ENCODE measurements at regions not wholly inside any gene's neighbourhood (a gene's known extent, or its start where the extent isn't known, plus 50 kb on each side); places are given as distances from the start of the nearest gene placed in this dataset.
"Not testable (repeated sequence)": the region's sequence is repeated elsewhere in the genome, so short reads cannot be mapped to it uniquely, and the experiment has no call there.

DNA sequence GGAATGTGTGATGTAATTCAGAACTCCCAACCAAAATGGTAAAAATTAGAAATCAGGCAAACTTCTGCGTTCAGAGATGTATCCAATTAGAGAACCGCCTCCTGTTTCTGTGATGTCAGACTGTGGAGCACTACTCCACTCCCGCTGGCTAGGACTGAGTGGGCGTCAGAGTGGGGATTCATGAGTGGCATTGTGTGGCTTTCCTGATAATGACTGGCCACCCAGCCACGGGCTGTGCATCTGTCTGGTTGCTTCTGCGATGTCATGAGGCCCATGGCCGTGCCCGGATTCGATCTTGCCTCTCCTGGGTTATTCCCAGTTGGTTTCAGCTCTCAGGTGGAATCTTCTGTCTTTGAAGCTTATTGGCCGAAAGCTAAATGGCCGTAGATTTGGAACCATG, 87.1 kb upstream of the KCNA1 start:
- DNase-seq = no peak
- H3K4me1 Mint-ChIP-seq = peaks cover 55 to 85% of the 10 kb centered on the region in 2 donors
- H3K27ac Mint-ChIP-seq = no peak overlapping the region

GRCh38 chr12:4824380-4824779, 85.3 kb upstream of the KCNA1 start:
- Mint-ChIP-seq H3K27ac (peak overlapping the region; percentile 9), H3K27me3 (peaks cover 0 to 1% of the 10 kb centered on the region in 2 donors), H3K4me3 (no peak overlapping the region)

More for the DNA sequence above, 87.1 kb upstream of the KCNA1 start:
- no peak for ATAC-seq (replicated peaks)
- H3K27me3 Mint-ChIP-seq = peaks cover 0 to 3% of the 10 kb centered on the region in 2 donors
- no peak overlapping the region for H3K4me3 Mint-ChIP-seq
- peaks cover 3% of the 10 kb centered on the region in 2 donors for H3K36me3 Mint-ChIP-seq
- no peaks in the 10 kb centered on the region for H3K9me3 Mint-ChIP-seq

DNA sequence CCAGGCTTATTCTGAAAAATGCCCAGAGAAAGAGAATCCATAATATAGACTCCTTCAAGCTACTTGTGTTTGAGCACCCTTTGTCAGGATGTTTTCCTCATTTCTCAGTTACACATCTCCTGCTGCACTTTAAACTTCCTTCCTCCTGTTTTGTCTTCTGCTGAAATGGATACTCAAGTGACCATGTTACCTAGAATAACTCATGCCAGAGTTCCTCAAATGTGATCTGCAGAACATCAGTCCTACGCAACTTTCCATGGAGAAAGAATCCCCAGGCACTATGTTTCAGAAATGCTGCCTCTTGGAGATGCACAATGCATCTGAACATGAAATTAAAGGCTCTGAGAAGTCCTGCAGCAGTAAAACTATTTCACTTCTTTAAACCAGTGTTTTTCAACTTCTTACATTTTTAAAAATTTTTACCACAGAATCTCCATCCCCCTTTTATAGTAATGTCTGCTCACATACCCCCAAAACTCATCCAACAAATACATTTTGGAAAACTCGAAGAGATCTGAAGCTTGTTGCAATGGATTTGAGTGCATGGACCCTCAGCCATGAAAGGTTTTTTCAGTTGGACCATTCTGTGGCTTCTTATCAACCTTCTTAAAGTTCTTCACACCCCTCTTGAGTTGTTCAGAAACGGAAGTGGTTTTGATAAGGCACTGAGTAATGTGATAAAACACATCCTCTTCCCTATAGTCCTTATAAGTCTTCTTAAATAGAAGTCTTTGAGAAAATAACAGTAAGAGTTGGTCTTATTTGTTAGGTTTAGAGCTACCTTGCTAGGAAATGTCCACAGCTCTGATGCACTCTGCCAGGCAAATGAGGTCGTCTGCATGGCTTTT, 84.5 kb upstream of the KCNA1 start:
- Mint-ChIP-seq H3K4me3 (no peak overlapping the region), H3K27ac (no peak overlapping the region), H3K36me3 (peaks cover 3% of the 10 kb centered on the region in 2 donors), H3K27me3 (no peaks in the 10 kb centered on the region), H3K4me1 (peaks cover 63 to 88% of the 10 kb centered on the region in 2 donors), H3K9me3 (no peaks in the 10 kb centered on the region)
- no peak for ATAC-seq (replicated peaks)
- no peak for DNase-seq

More at GRCh38 chr12:4824380-4824779, 85.3 kb upstream of the KCNA1 start:
- Mint-ChIP-seq H3K4me1 (peaks cover 62 to 88% of the 10 kb centered on the region in 2 donors), H3K36me3 (peaks cover 3% of the 10 kb centered on the region in 2 donors), H3K9me3 (no peaks in the 10 kb centered on the region)
- no peak for ATAC-seq (replicated peaks)
- DNase-seq = no peak

GRCh38 chr12:4826909-4827308, 82.8 kb upstream of the KCNA1 start:
- peak overlapping the region; percentile 9 for H3K27ac Mint-ChIP-seq

DNA sequence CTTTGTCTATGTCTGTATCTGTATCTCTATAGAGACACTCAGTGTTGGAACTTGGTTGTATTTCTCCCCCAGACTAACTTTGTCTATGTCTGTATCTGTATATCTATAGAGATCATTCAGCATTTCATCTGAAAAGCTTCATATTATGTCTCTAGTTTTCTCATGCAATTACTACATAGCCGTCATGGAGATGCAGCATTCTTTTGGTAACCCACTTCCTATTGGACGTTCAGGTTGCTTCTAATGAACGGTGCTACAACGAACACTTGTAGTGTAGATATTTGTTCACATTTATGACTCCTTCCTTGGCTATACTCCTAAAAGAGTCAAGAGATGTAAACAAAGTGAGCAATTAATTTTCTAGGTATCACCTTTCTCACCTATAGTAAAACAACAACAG, 81.5 kb upstream of the KCNA1 start:
- peaks cover under 1 to 1% of the 10 kb centered on the region in 2 donors for H3K9me3 Mint-ChIP-seq
- H3K27ac Mint-ChIP-seq = no peak overlapping the region
- peaks cover 69 to 91% of the 10 kb centered on the region in 2 donors for H3K4me1 Mint-ChIP-seq
- no peaks in the 10 kb centered on the region for H3K27me3 Mint-ChIP-seq
- peak overlapping the region; percentile 77 to 83 for H3K4me3 Mint-ChIP-seq
- no peak for ATAC-seq (replicated peaks)
- peaks cover 2 to 4% of the 10 kb centered on the region in 2 donors for H3K36me3 Mint-ChIP-seq
- no peak for DNase-seq

More at GRCh38 chr12:4826909-4827308, 82.8 kb upstream of the KCNA1 start:
- ATAC-seq (replicated peaks) (no peak), DNase-seq (no peak)
- Mint-ChIP-seq H3K4me3 (no peak overlapping the region), H3K4me1 (peaks cover 66 to 88% of the 10 kb centered on the region in 2 donors), H3K27me3 (no peaks in the 10 kb centered on the region), H3K36me3 (peaks cover 3% of the 10 kb centered on the region in 2 donors), H3K9me3 (no peaks in the 10 kb centered on the region)

- peaks cover 68 to 85% of the 10 kb centered on the region in 2 donors for H3K4me1 Mint-ChIP-seq
- peak; percentile 95 for ATAC-seq (replicated peaks)
- peak overlapping the region; percentile 77 to 83 for H3K4me3 Mint-ChIP-seq
- DNase-seq = peak; percentile 29
- no peaks in the 10 kb centered on the region for H3K27me3 Mint-ChIP-seq
- peak overlapping the region; percentile 94 for H3K27ac Mint-ChIP-seq
- peaks cover 4 to 7% of the 10 kb centered on the region in 2 donors for H3K36me3 Mint-ChIP-seq
- H3K9me3 Mint-ChIP-seq = peaks cover 2 to 4% of the 10 kb centered on the region in 2 donors
Measured at GRCh38 chr12:4829161-4829792, 80.4 kb upstream of the KCNA1 start.

- H3K4me3 Mint-ChIP-seq = peak overlapping the region; percentile 77 to 83
- H3K36me3 Mint-ChIP-seq = peaks cover 4 to 7% of the 10 kb centered on the region in 2 donors
- peak overlapping the region; percentile 94 for H3K27ac Mint-ChIP-seq
- H3K9me3 Mint-ChIP-seq = peaks cover 2 to 4% of the 10 kb centered on the region in 2 donors
- H3K27me3 Mint-ChIP-seq = no peaks in the 10 kb centered on the region
- ATAC-seq (replicated peaks) (peak; percentile 32 to 43), DNase-seq (no peak)
- H3K4me1 Mint-ChIP-seq = peaks cover 63 to 80% of the 10 kb centered on the region in 2 donors
Measured at GRCh38 chr12:4829793-4830162, 79.9 kb upstream of the KCNA1 start.

- peaks cover 57 to 76% of the 10 kb centered on the region in 2 donors for H3K4me1 Mint-ChIP-seq
- peaks cover 5 to 7% of the 10 kb centered on the region in 2 donors for H3K36me3 Mint-ChIP-seq
- DNase-seq = no peak
- peak overlapping the region; percentile 94 for H3K27ac Mint-ChIP-seq
- H3K4me3 Mint-ChIP-seq = peak overlapping the region; percentile 77 to 83
- H3K27me3 Mint-ChIP-seq = no peaks in the 10 kb centered on the region
- peaks cover 4% of the 10 kb centered on the region in 2 donors for H3K9me3 Mint-ChIP-seq
- no peak for ATAC-seq (replicated peaks)
Measured at GRCh38 chr12:4830556-4831210, 79.0 kb upstream of the KCNA1 start.

- H3K27ac Mint-ChIP-seq = peak overlapping the region; percentile 14
- no peak for ATAC-seq (replicated peaks)
- H3K36me3 Mint-ChIP-seq = peaks cover 5 to 7% of the 10 kb centered on the region in 2 donors
- peaks cover 4% of the 10 kb centered on the region in 2 donors for H3K9me3 Mint-ChIP-seq
- H3K4me3 Mint-ChIP-seq = no peak overlapping the region
- no peaks in the 10 kb centered on the region for H3K27me3 Mint-ChIP-seq
- H3K4me1 Mint-ChIP-seq = peaks cover 42 to 53% of the 10 kb centered on the region in 2 donors
- no peak for DNase-seq
Measured at GRCh38 chr12:4833053-4833452, 76.7 kb upstream of the KCNA1 start.

DNA sequence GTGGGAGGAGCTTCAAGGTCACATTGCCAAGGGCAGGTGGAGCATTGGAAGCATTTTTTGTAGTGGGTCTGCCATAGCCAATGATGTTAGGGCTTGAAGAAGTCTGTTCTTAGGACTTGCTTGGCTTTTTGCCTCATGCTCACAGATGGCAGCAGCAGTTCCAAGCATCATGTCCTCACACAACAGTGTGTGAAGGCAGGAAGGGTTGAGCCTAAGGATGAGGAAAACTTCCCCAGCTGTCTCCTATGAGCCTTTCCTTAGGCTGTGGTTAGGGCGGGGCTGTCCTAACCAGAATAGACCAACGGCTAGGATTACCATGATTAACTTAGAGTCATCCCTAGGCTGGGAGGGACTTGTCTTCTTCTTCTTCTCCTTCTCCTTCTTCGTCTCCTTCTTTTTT, 76.2 kb upstream of the KCNA1 start:
- no peak overlapping the region for H3K4me3 Mint-ChIP-seq
- H3K27me3 Mint-ChIP-seq = no peaks in the 10 kb centered on the region
- ATAC-seq (replicated peaks) = no peak
- H3K4me1 Mint-ChIP-seq = peaks cover 37 to 48% of the 10 kb centered on the region in 2 donors
- peak overlapping the region; percentile 14 for H3K27ac Mint-ChIP-seq
- peaks cover 5 to 7% of the 10 kb centered on the region in 2 donors for H3K36me3 Mint-ChIP-seq
- H3K9me3 Mint-ChIP-seq = peaks cover 4% of the 10 kb centered on the region in 2 donors
- DNase-seq = no peak

- Mint-ChIP-seq H3K4me3 (peak overlapping the region; percentile 41 to 49), H3K36me3 (peaks cover 23 to 29% of the 10 kb centered on the region in 2 donors), H3K27ac (peak overlapping the region; percentile 81), H3K9me3 (peaks cover 19 to 22% of the 10 kb centered on the region in 2 donors), H3K4me1 (peaks cover 16 to 24% of the 10 kb centered on the region in 2 donors)
- not testable (repeated sequence) for H3K27me3 Mint-ChIP-seq
- peak; percentile 94 to 97 for ATAC-seq (replicated peaks)
- DNase-seq = peak; percentile 25
Measured at GRCh38 chr12:4842401-4842800, 67.3 kb upstream of the KCNA1 start.

GRCh38 chr12:4843907-4844306, 65.8 kb upstream of the KCNA1 start:
- DNase-seq (no peak), ATAC-seq (replicated peaks) (no peak)
- Mint-ChIP-seq H3K9me3 (peaks cover 19% of the 10 kb centered on the region in 2 donors), H3K27me3 (no peaks in the 10 kb centered on the region), H3K4me1 (peaks cover 16 to 26% of the 10 kb centered on the region in 2 donors), H3K4me3 (no peak overlapping the region), H3K27ac (no peak overlapping the region), H3K36me3 (peaks cover 23 to 29% of the 10 kb centered on the region in 2 donors)

DNA sequence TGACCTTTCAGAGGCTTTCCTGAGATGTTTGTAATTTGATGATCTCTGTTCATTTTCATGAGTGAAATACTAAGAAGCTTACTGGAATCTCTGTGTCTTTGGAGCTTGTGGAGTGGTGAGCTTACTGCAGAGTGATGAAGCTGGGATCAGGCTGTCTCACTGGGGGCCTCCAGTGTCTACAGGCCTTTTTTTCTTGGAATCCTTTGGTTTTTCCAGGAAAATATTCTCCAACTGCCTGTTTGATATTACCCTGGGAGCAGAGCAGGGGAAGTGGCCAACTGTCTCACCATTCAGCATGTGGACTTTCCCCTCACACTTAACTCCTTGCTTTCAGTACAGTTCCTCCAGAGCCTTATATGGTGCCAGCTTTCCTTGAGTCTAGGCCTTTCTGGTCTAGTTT, 62.0 kb upstream of the KCNA1 start:
- DNase-seq (no peak), ATAC-seq (replicated peaks) (no peak)
- Mint-ChIP-seq H3K36me3 (peaks cover 6% of the 10 kb centered on the region in 2 donors), H3K27me3 (peaks cover 4 to 6% of the 10 kb centered on the region in 2 donors), H3K9me3 (peaks cover 2 to 4% of the 10 kb centered on the region in 2 donors), H3K4me3 (no peak overlapping the region), H3K27ac (no peak overlapping the region), H3K4me1 (peaks cover 6 to 7% of the 10 kb centered on the region in 2 donors)

DNA sequence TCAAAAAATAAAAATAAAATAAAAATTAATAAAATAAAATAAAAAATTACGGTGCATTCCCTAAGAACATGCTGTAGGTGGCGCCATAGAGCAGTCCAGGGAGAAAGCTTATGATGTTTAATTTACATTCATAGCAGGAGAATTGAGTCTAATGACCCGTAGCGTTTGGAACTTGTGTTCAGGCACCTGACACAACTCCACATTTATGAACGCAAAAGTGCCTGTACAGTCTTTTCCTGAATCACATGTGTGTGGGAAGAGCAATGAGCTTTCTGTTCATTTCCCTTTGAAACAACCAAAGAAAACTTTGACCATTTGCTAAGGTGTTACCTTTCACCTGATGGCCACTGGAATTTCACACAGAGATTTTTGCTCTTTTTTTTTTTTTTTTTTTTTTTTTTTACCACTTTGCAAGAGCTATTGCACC, 60.6 kb upstream of the KCNA1 start:
- Mint-ChIP-seq H3K4me3 (no peak overlapping the region), H3K27ac (no peak overlapping the region), H3K4me1 (peaks cover 4 to 5% of the 10 kb centered on the region in 2 donors), H3K36me3 (peaks cover 2 to 4% of the 10 kb centered on the region in 2 donors), H3K9me3 (peaks cover 0 to 3% of the 10 kb centered on the region in 2 donors), H3K27me3 (peaks cover 4 to 6% of the 10 kb centered on the region in 2 donors)
- no peak for DNase-seq
- no peak for ATAC-seq (replicated peaks)

Data from stimulated activated naive B cell treated with anti-CD40 and anti-IgM and Interleukin-4, amounts not matched to agents 10 μg/mL and 1 μg/mL and 100 μg/mL, for 72 hours (primary cell).